ENCODE measurements at regions not wholly inside any gene's neighbourhood (a gene's known extent, or its start where the extent isn't known, plus 50 kb on each side); places are given as distances from the start of the nearest gene placed in this dataset.

DNA sequence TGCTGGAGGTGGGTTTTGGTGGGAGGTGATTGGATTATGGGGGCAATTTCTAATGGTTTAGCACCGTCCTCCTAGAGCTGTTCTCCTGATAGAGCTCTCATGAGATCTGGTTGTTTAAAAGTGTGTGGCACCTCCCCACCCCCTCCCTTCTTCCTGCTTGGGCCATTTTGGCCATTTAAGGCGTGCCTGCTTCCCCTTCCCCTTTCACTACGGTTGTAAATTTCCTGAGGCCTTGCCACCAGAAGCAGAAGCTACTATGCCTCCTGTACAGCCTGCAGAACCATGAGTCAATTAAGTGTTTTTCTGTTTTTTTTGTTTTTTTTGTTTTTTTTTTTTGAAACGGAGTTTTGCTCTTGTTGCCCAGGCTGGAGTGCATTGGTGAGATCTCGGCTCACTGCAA is 335.7 kb upstream of the HS6ST1 start:
- Histone ChIP-seq H3K4me3 (no peak overlapping the region), H4K20me1 (ENCODE audit: insufficient read depth, poor library complexity, severe bottlenecking) (no peaks in the 10 kb centered on the region), H3K4me2 (no peak overlapping the region), H3K27me3 (no peaks in the 10 kb centered on the region), H3K27ac (no peak overlapping the region), H3K36me3 (replicated peaks; ENCODE audit: insufficient read depth, low read depth) (no peaks in the 10 kb centered on the region), H3K79me2 (no peaks in the 10 kb centered on the region), H3K9me3 (ENCODE audit: low read depth) (no peaks in the 10 kb centered on the region), H3K4me1 (ENCODE audit: insufficient read depth) (no peaks in the 10 kb centered on the region), H3K9me2 (replicated peaks; ENCODE audit: insufficient read depth) (no peaks in the 10 kb centered on the region), H2AFZ (no peak overlapping the region)
- 77% methylated on average over 5 of the region's 5 CpGs for WGBS (ENCODE audit: low lambda C conversion rate, missing lambda C conversion rate)
- no peak for DNase-seq (ENCODE audit: low spot score)
- TF ChIP-seq CTCF (IDR thresholded peaks at IDR 0.05; ENCODE audit: poor library complexity), result no peak
- no peak for TF ChIP-seq EZH2 (IDR thresholded peaks at IDR 0.05; ENCODE audit: borderline replicate concordance)
- no peak for TF ChIP-seq EZH2phosphoT487 (IDR thresholded peaks at IDR 0.05; ENCODE audit: low read depth, severe bottlenecking, unreplicated experiment)

DNA sequence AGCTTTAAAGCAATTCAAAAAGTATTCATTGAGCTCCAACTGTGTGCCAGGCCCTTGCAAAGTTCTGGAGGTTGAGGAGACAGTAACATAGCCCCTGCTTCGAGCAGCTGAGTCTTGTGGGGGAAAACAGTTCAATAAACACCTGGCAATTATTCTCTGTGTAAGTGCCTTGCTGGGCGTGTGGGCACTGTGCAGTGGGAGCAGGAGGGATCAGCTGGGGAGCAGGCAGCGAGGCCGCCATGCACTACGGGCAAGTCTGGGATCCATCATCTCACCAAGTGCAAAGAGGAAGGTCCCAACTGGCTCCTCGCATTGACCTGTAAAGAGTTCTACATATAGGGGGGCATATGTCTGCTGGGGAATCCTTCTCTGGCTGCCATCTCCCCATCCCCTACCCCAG is 342.2 kb upstream of the HS6ST1 start:
- Histone ChIP-seq H2AFZ (no peak overlapping the region), H3K27me3 (no peaks in the 10 kb centered on the region), H3K4me2 (no peak overlapping the region), H3K36me3 (replicated peaks; ENCODE audit: insufficient read depth, low read depth) (no peaks in the 10 kb centered on the region), H3K79me2 (no peaks in the 10 kb centered on the region), H3K27ac (no peak overlapping the region), H3K9me2 (replicated peaks; ENCODE audit: insufficient read depth) (no peaks in the 10 kb centered on the region), H3K4me3 (no peak overlapping the region), H3K9me3 (ENCODE audit: low read depth) (no peaks in the 10 kb centered on the region), H3K4me1 (ENCODE audit: insufficient read depth) (no peaks in the 10 kb centered on the region), H4K20me1 (ENCODE audit: insufficient read depth, poor library complexity, severe bottlenecking) (no peaks in the 10 kb centered on the region)
- no peak for TF ChIP-seq CTCF (IDR thresholded peaks at IDR 0.05; ENCODE audit: poor library complexity)
- WGBS (ENCODE audit: low lambda C conversion rate, missing lambda C conversion rate), result 88% methylated on average over 6 of the region's 6 CpGs
- DNase-seq (ENCODE audit: low spot score), result no peak

DNA sequence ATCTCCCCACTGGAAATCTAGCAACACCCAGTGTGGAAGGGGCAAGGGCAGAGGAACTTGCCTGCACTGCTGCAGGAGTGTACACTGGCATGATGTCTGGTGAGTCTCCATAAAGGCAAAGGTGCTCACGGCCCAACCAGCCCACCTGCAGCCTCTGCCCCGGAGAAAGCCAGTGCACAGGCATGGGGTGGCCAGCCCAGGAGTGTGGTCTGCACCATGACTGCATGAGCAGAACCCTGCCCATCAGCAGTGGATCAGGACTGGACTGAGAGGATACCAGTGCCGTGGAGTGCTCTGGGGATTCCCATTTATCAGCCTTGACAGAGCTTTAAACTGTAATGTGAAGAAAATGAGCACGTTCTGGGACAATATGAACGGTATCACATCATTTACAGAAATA is 342.6 kb upstream of the HS6ST1 start:
- Histone ChIP-seq H3K9me3 (ENCODE audit: low read depth) (no peaks in the 10 kb centered on the region), H3K27ac (no peak overlapping the region), H3K9me2 (replicated peaks; ENCODE audit: insufficient read depth) (no peaks in the 10 kb centered on the region), H2AFZ (no peak overlapping the region), H3K4me1 (ENCODE audit: insufficient read depth) (no peaks in the 10 kb centered on the region), H3K4me3 (no peak overlapping the region), H3K27me3 (no peaks in the 10 kb centered on the region), H3K4me2 (no peak overlapping the region), H3K36me3 (replicated peaks; ENCODE audit: insufficient read depth, low read depth) (no peaks in the 10 kb centered on the region), H4K20me1 (ENCODE audit: insufficient read depth, poor library complexity, severe bottlenecking) (no peaks in the 10 kb centered on the region), H3K79me2 (no peaks in the 10 kb centered on the region)
- DNase-seq (ENCODE audit: low spot score), result no peak
- no peak for TF ChIP-seq EZH2 (IDR thresholded peaks at IDR 0.05; ENCODE audit: borderline replicate concordance)
- 89% methylated on average over 5 of the region's 5 CpGs for WGBS (ENCODE audit: low lambda C conversion rate, missing lambda C conversion rate)

- no peak overlapping the region for H3K4me2 ChIP-seq
- H3K36me3 ChIP-seq (replicated peaks; ENCODE audit: insufficient read depth, low read depth), result no peaks in the 10 kb centered on the region
- no peaks in the 10 kb centered on the region for H3K9me2 ChIP-seq (replicated peaks; ENCODE audit: insufficient read depth)
- DNase-seq (ENCODE audit: low spot score), result no peak
- H3K79me2 ChIP-seq, result no peaks in the 10 kb centered on the region
- no peaks in the 10 kb centered on the region for H4K20me1 ChIP-seq (ENCODE audit: insufficient read depth, poor library complexity, severe bottlenecking)
- H3K4me1 ChIP-seq (ENCODE audit: insufficient read depth), result no peaks in the 10 kb centered on the region
- H3K9me3 ChIP-seq (ENCODE audit: low read depth), result no peaks in the 10 kb centered on the region
- H3K27ac ChIP-seq, result no peak overlapping the region
- TF ChIP-seq CTCF (IDR thresholded peaks at IDR 0.05; ENCODE audit: poor library complexity) (no peak), EZH2phosphoT487 (IDR thresholded peaks at IDR 0.05; ENCODE audit: low read depth, severe bottlenecking, unreplicated experiment) (no peak), EZH2 (IDR thresholded peaks at IDR 0.05; ENCODE audit: borderline replicate concordance) (no peak)
- WGBS (ENCODE audit: low lambda C conversion rate, missing lambda C conversion rate), result 66% methylated on average over 8 of the region's 8 CpGs
- no peaks in the 10 kb centered on the region for H3K27me3 ChIP-seq
- H2AFZ ChIP-seq, result no peak overlapping the region
- H3K4me3 ChIP-seq, result no peak overlapping the region
Observed at GRCh38 chr2:128662051-128662471, 343.4 kb upstream of the HS6ST1 start.
